GM19468 (cell line): ENCODE measurements at regions not wholly inside any gene's neighbourhood (a gene's known extent, or its start where the extent isn't known, plus 50 kb on each side); places are given as distances from the start of the nearest gene placed in this dataset.
"Not testable (repeated sequence)": the region's sequence is repeated elsewhere in the genome, so short reads cannot be mapped to it uniquely, and the experiment has no call there.

Experiments used
- ATAC-seq: cut with Tn5 transposase; IDR thresholded peaks from one replicate; pipeline ENCODE4 v1.9.1; 2021; ENCODE audit warnings: mild to moderate bottlenecking, moderate library complexity, moderate number of reproducible peaks; ENCODE audit not compliant: unreplicated experiment; ENCODE audit errors: extremely low read depth

- no peak for ATAC-seq
These were observed 171.9 kb downstream of the RPS24 start for GRCh38 chr10:78205457-78206016.

DNA sequence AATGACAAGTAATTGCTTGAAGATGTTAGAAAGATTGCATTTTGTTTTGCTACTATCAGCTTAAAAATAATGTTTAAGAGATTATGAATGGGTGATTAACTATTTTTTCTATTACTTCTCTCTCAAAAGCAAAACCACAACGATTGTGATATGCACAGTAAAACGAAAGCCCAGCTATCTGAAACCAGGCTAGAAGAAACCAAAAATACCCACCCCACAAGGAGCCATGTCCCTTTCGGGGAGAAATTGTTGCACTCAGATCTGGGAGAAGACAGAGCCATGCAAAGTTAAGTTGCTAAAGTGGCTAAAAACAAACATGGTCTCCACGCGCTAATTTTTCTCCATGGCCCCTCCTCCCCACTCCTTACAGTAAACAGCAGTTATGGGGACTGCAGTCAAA lies 173.6 kb downstream of the RPS24 start:
- ATAC-seq: no peak

- no peak for ATAC-seq
These were observed 174.1 kb downstream of the RPS24 start for GRCh38 chr10:78207776-78208175.

GRCh38 chr10:78209970-78210369 lies 176.3 kb downstream of the RPS24 start:
- no peak for ATAC-seq

GRCh38 chr10:78210548-78210947 lies 176.9 kb downstream of the RPS24 start:
- ATAC-seq: no peak

DNA sequence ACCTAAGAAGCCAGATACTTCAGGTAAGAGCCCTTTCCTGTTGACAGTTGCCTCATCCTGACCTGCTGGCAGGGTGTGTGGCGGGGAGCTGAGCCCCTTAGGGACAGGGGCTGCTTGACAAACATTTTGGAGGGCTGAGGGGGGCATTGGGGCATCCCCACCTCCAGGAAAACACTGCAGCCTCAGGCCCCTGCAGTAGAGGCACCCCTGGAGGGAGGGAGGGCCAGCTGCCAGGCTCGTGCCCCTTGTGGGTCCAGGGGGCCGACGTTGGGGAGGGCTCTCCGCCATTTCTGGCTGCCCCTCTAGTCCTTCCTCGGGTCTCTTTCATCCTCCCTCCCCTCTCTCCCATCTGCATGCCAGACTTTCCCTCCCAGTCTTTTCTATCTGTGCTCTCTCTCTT lies 177.3 kb downstream of the RPS24 start:
- ATAC-seq: no peak

DNA sequence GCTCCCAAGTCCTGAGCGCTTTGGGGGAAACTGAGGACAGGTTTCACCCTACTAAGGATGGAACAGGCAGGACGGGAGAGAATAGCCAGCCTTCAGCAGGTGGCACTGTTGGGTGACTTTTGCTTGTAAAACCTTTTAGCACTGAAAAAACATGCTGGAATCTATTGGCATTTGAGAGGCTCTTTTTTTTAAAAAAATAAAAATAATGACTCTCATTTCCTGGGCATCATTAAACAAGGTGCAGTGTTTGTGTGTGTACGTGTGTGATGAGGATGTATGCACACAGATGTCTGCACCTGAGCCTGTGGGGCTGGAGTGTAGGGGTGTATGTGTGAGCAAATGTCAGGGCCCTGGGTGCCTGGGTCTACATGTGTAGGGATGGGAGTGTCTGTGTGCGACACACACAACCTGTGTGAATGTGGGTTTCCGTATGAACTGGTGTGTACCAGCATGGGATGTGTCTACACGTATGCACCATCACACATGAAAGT lies 177.9 kb downstream of the RPS24 start:
- no peak for ATAC-seq

GRCh38 chr10:78212060-78212785 lies 178.6 kb downstream of the RPS24 start:
- ATAC-seq: no peak

- ATAC-seq: no peak
These were observed 179.1 kb downstream of the RPS24 start for GRCh38 chr10:78212786-78213175.

GRCh38 chr10:78214955-78215354 lies 181.3 kb downstream of the RPS24 start:
- no peak for ATAC-seq

DNA sequence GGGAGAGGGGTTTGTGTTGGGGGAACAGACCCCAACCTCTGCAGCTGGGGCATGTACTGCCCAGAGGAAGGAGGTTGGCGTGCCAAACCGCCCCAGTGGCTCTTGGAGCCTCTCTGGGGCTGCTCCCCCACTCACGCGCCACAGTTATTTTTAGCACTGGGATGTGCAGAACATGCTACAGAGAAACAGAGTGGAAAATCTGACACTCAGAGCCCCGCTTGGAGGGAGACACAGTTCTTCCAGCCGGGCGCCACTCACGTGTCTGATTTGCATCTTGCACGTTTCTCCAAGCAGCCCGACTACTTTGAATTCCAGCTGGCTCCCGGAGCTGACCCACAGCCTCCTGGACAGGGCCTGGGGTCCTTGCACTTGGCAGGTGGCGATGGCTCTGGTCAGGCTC lies 182.0 kb downstream of the RPS24 start:
- no peak for ATAC-seq

DNA sequence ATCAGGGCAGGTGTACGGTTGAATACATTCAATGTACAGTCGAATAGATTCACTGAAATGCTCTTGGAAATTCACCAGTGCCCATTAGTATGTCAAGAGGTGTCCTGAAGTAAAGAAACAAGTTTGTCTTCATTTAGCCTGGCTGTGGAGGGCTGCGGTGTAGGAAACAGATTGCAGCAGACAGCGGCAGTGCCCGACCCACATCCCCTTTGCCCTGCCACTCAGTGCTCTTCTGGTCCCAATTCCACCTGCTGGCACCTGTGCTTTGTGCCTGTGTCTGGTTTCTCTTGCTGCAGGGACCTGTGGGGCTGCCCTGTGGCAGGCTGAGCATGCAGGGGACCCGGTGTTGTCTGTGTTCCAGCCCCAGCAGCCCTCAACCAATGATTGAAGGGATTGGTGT lies 183.7 kb downstream of the RPS24 start:
- no peak for ATAC-seq

DNA sequence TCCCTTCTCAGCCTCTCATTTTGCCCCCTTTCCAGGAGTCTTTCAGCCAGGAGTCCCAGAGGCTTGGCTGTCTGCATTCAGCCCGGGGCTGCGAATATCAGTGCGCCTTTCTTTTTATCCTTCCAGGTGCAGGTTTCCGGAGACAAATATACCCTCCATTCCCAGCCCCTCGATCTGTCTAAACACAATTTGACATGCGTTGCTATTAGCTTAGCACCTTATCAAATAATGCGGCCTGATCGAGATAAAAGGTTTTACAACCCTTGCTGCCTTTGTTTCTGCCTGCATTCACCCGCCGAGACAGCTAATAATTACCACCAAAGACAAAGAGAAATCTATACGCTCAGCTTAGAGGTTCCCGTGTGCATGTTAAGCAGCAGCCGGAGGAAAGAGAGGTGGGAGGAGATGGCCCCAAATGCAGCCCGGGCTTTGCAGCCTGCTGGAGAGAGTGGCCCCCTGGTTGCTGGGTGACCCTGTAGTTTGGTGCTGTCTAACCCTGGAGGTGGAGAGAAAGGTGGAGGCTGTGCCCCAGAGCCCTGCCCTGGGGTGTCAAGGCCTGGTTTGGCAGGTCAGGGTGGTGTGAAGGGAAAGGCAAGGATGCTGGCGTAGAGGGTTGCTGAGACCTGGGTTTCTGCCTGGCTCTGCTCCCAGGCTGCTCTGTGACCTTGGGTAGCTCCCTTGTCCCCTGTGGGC lies 185.3 kb downstream of the RPS24 start:
- ATAC-seq: no peak

DNA sequence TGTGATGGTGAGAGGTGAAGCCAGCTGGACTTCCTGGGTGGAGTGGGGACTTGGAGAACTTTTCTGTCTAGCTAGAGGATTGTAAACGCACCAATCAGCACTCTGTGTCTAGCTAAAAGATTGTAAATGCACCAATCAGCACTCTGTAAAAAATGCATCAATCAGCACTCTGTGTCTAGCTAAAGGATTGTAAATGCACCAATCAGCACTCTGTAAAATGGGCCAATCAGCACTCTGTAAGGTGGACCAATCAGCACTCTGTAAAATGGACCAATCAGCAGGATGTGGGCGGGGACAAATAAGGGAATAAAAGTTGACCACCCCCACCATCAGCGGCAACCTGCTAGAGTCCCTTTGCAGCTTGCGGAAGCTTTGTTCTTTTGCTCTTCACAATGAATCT lies 185.9 kb downstream of the RPS24 start:
- not testable (repeated sequence) for ATAC-seq

- no peak for ATAC-seq
These were observed 187.1 kb downstream of the RPS24 start for GRCh38 chr10:78220781-78221180.

DNA sequence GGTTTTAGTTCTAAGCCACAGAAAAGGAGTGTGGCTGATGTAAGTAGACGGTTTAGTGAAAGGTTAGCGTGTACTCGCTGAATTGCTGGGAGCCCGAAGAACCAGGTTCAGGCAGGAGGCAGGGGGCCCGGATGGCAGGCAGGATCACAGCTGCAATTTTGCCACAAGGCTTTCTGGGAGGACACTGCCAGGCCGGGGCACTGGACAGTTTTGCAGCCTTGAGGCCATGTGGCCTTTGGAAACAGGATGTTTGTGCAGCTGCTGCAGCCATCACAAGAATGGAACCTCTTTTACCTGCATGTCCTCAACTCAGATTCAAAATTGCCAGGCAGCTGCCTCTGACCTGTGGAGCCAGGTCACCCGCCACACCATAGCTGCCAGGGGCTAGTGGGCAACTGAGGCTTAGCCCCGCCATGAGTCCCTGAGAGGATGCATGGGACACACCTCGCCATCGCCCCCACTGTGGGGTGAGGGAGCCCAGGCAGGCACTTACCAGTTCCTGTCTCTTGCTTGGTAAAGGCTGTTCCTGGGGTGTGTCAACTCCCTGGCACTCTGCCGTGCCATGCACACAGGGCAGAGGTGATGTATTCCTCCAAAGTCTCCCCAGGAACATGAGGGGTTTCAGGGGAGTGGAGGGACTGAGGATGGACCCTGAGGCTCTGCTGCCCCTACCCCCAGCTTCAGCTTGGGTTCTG lies 188.6 kb downstream of the RPS24 start:
- no peak for ATAC-seq

GRCh38 chr10:78223088-78223487 lies 189.4 kb downstream of the RPS24 start:
- no peak for ATAC-seq

- no peak for ATAC-seq
These were observed 190.9 kb downstream of the RPS24 start for GRCh38 chr10:78224602-78225001.

- no peak for ATAC-seq
These were observed 191.9 kb downstream of the RPS24 start for GRCh38 chr10:78225594-78225993.

DNA sequence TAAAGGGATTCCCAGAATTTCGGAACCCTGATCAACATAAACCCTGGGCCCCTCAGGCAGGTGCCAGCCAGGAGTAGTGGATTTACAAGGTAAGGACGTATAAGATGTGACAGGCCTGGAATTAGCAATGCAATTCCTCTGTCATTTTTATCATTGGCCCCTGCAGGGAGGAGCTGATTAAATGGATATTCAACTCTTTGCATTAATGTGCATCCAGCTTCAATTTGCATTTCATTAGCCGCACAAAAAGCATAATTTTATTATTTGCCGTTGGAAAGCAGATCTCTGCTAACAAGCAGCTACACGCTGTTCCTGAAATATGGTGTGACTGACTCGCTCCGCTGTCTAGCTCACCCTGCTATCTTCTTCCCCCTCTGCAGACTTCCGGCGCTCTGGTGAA lies 195.8 kb downstream of the RPS24 start:
- no peak for ATAC-seq
